ENCODE measurements at regions not wholly inside any gene's neighbourhood (a gene's known extent, or its start where the extent isn't known, plus 50 kb on each side); places are given as distances from the start of the nearest gene placed in this dataset.
A peak's percentile ranks its signal among the peaks of the same experiment; 100 is the strongest.
"Not testable (repeated sequence)": the region's sequence is repeated elsewhere in the genome, so short reads cannot be mapped to it uniquely, and the experiment has no call there.

DNA sequence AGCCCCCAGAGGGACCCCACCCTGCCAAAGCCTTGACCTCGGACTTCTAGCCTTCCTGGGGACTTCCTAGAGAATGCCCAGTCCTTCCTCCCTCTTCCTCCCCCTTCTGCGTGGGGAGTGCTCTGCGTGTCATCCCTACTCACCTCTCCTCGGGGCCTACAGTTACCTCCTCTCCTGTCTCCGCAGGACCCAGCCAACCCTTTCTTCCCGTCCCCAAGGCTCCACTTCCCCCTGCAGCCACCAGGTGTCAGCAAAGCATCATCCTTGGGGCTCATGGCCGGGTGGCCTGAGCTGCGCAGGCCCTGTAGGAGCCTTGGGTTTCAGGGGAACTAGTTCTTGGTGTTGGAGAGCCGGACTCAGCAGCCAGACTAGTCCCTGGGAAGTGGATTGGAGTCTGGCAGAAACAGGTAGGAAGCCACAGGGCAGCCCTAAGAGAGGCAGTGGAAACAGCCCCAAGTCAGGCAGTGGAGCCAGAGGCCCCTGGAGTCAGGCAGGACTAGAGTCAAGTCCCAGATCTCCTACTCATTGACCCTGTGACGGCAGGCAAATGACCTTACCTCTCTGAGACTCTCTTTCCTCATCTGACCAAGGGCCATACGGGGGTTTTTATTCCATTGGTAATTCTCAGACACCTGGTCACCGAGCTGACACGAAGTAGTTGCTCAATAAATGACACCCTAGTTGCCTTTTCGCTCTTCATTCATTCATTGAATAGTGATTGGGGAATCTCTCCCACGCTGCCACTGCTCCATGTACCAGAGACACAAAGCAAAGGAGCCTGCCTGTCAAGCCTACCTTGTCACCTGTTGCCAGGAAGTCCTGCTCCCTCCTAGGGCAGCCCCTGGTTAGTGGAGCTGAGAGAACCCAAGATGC is 101.8 kb upstream of the GRK3 start:
- DNase-seq = peak; percentile 43

DNA sequence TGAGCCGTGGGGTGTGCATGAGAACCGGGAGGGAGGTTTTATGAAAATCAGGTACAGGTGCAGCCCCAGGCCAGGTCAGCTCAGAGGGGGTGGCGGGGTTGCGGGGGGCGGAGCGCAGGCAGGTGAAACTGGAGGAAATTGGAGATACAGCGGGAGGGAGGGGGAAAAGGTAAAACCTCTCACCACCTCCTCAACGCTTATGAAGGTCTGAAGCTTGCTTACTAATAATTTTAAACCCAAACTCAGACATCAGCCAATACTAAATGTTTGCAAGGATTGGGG is 101.2 kb upstream of the GRK3 start:
- not testable (repeated sequence) for DNase-seq

DNA sequence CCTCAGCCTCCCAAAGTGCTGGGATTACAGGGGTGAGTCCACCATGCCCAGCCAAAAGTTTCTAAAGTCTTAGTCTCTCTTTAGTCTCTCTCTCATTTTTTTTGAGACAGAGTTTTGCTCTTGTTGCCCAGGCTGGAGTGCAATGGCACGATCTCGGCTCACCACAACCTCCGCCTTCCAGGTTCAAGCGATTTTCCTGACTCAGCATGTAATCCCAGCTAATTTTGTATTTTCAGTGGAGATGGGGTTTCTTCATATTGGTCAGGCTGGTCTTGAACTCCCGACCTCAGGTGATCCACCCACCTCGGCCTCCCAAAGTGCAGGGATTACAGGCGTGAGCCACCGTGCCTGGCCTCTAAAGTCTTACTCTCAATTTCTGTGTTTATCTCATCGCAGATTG is 100.1 kb upstream of the GRK3 start:
- DNase-seq = not testable (repeated sequence)

DNA sequence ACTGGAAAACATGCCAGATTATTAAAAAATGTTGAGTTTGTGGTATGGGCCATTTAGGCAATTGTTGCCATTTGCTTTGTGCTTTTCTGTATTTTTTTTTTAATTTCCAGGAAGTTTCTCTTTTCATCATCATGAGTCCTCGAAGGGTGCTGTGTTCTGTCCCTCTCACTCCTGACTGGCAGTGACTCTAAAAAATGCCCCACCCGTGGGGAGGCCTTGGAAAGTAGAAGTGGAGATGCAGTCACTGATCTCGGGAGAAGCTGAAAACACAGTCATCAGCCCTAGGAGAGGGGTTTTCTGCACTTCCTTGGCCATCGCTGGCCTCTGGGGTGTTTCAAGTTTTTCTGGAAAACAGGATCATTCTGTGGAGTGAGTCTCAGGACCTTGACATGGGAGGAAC is 98.5 kb upstream of the GRK3 start:
- DNase-seq = no peak

DNA sequence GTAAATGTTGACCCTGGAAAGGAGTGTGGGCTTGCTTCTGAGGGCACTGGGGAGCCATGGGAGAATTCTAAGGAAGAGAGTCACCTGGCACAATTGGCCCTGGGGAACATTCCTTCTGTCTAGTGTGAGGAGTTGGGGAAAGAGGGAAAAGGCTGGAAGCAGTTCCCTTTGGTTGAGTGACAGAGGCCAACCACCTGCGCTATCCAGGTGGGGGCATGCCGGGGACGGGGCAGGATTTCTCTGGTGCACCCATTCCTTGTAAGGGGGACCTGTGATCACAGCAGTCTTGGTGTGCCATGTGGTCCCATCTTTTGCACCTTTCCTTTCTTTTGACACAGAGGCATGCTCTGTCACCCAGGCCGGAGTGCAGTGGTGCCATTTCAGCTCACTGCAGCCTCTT is 92.1 kb upstream of the GRK3 start:
- no peak for DNase-seq

DNA sequence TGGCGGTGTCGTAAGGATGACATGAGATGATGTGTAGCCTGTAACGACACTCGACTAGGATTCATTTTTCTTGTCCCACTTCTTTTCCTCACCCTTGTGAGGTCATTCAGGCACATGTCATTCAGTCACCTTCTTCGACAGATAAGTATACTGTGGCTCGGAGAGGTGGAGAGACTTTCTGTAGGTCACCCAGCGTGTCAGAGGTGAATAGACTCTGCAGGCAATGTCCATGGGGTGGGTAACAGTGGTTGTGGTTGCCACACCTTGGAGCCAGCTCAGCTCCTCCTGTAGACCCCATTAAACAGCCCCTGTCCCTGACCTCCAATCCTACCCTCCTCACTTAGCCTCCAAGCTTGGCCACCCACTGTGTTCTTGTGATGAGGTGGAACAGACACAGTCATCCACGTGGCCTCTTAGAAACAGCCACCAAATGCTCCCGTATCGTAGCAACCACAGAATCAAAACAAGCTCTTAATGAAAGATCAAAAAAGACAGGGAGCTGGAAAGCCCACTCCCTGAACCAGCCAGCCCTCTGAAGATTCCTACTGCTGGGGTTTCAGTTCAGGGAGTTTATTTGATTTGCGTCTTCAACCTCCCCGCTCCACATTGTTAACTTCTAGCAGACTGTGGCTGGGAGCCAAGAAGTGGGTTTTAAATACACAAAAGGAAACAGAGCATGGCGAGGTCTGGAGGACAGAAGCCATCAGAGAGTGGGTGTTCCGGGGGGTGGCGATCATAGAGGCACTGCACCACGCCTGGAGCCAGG is 89.0 kb upstream of the GRK3 start:
- DNase-seq = peak; percentile 63

DNA sequence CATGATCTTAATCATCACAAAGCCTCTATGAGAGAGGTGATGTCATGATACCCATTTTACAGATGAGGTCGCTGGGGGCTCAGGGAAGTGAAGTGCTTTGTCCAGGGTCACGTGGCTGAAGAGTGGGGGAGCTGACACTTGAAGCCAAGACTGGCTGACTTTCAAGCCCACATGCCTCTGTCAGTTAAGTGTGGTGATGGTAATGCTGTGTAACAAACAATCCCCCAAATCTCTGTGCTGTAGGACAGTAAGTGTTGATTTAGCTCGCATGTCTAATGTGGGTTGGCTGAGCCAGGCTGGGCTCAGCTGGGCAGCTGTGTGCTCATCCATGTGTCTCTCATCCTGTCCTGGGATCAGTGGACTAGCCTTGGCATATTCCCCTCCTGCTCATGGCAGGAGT is 87.1 kb upstream of the GRK3 start:
- no peak for DNase-seq

DNA sequence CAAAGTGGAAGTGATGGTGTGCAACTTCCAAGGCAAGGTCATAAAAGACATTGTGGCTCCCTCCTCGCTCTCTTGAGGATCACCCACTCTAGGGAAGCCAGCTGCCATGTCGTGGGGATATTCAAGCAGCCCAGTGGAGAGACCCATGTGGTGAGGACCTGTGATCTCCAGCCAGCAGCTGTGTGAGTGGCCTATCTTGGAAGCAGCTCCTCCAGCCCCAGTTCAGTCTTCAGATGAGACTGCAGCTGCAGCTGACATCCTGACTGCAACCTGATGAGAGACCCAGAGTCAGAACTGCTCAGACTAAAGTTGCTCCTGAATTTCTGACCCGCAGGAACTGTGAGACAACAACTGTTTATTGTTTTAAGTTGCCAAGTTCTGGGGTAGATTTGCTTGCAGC is 86.4 kb upstream of the GRK3 start:
- DNase-seq = no peak

DNA sequence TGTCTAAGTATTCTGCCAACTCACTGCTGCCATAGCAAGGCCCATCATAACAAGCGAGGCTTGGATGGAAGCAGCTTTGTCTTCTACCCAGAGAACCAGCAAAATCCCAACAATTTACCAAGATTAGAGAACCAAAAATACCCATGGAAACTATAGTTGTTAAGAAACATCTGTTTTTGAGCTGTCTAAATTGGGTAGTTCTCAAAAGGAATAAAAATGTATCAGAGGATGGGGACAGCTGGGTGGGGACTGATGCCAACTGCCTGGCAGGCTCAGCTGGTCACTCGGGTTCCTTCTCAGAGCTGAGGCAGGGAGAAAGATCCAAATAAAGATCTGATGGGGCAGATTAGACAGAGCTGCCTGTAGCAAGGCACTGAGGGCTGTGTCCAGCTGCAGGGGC is 85.9 kb upstream of the GRK3 start:
- peak; percentile 75 for DNase-seq

DNA sequence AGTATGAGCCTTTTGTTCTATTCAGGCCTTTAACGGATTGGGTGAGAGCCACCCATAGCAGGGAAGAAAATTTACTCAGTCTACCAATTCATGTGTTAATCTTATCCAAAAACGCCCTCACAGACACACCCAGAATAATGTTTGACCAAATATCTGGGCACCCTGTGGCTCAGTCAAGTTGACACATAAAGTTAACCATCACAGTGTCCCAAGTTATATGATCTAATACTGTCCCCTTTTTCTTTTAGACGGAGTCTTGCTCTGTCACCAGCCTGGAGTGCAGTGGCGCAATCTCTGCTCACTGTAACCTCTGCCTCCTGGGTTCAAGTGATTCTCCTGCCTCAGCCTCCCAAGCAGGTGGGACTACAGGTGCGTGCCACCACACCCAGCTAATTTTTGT is 83.6 kb upstream of the GRK3 start:
- not testable (repeated sequence) for DNase-seq

DNA sequence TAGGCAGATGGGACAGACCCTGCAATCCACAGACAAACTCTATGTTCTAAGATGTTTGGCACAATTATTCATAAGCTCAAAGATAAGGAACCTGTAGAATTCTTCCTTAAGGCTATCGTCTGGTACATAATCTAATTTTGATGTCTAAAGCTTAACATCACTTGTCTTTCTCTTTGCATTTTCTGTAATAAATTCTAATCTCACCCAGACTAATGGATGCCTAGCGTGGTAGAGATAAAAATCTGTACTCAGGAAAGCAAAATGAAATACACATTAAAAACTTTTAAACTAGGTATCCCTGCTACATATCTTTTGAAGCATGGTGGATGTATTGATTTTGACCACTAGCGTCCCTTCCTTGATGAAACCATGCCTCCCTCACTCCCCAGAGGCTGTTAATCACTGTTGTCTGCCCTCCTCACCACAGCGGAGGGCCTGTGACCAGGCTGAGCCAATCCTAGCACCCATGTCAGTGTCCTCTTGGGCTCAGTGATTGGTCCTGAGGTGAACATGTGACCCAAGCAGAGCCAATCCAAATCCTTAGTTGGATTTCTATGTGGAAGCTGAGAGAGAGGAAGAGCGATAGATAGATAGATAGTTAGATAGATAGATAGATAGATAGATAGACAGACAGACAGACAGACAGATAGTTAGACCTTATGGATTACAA is 82.2 kb upstream of the GRK3 start:
- DNase-seq = peak; percentile 79

DNA sequence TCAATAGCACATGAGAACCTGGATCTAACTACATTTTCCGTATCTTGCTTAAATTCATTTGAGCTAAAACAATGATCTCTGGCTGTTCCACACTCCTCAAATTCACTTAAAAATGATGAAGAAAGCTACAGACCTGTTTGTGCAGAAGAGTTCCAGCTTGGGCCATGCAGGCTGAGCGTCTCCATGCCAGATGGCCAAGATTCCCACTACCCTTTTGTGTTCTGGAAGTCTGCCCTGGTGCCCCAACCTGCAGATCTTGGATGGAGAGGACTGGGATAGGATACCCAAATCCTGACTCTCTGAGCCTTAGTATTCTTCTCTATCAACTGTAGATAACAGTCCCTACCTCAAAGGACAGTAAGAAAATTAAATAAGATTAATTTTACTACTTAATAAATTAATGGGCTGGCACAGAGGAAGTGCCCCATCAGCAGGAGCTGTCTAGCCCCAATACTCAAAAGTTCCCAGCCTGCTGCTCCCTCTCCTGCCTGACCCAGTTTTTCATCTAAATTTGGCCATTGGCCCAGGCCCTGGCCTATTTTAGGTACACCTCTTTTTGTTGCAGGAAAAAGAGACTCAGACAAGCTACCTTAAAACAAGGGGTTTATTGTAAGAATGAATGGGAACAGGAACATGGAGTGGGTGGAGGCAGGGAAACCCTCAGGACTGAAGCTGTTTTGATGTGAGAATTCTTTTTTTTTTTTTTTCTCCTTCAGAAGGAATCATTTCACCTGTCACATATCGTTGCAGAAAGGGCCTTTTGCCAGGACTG is 81.4 kb upstream of the GRK3 start:
- peak; percentile 77 for DNase-seq

DNA sequence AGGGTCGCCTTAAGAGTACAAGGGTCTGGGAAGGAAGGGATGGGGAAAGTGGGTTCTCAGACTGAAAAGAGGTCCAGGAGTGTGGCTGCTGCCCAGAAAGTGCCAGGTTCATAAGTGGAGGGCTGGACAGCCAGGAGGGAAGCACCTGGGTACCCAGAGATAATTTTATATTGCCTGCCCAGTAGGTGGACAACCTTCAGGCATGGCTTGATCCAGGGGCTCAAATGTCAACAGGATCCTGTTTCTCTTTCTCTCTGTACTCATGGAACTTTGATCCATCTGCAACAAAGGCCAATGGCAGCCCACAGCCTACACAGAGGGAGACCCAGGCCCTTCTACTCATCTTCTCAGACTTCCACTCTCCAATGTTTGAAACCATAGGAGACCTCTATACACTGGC is 80.5 kb upstream of the GRK3 start:
- DNase-seq = no peak

DNA sequence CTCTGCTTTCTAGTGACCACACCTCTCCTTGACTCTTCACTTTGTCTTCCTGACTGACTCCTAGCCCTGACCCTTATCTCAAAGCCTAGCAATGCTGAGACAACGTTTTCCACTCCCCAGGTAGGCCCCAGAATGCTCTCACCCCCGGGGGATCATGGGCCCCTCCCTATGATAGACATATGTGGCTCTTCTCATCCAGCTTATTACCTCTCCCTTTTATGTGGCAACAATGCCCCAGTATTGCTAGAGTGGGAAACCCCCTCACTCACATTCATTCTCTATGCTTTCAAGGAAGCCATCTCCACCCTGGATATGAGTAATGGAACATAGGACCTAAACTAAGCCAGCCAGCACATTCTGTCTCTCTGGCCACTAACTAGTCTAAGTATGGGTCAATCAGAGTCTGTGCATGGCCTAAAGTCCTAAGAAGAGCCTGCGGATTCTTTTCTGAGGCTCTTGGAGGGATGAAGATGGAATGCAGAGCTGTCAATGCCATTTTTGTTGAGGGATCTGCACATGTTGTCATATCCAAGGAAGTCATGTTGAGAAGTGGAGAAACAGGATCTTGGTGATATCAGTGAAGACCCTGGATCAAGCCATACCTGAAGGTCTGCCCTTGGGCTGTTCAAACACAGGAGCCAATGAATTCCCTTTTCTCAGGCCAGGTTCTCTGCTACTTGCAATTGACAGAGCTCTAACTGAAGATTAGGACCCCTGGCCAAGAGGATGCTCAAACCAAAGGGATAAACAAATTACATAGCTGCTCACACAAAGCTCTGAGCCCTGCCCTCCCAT is 79.8 kb upstream of the GRK3 start:
- no peak for DNase-seq

DNA sequence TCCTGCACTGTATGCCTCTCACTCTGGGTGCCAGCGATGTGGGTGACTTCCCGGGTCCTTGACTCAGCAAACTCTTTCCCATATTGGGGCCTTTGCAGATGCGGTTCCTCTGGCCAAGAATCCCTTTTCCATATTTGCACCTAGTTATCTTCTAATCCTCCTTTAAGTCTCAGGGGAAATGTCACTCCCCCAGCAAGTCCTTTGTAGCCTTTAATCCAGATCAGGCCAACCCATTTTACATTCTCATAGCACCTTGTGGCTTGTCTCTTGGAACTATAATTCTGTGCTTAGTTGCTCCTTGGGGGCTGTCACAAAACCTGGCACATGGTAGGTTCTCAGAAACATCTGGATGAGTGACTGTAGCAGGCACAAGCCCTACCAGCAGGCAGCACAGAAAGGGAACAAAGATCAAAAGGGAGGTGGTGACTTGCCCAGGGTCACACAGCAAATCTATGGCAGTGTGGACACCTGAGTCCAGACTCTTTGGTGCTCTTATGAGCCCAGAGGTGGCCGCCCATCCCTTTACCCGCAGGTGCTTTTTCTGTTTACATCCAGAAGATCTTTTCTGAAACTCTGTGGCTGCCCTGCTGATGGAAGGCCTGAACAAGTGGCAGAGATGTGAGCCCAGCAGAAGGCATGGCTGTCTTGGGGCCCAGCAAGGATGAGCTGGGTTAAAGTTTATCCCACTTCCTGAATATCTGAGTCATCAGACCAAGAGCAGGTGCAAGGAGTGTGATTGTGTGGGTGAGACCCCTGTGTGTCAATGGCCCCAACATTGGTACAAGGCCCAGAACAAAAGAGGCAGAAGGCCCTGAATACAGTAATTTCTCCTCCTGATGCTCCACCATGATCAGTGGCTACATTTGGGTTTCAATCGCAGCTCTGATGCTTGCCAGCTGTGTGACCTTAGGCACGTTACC is 78.6 kb upstream of the GRK3 start:
- DNase-seq = no peak

DNA sequence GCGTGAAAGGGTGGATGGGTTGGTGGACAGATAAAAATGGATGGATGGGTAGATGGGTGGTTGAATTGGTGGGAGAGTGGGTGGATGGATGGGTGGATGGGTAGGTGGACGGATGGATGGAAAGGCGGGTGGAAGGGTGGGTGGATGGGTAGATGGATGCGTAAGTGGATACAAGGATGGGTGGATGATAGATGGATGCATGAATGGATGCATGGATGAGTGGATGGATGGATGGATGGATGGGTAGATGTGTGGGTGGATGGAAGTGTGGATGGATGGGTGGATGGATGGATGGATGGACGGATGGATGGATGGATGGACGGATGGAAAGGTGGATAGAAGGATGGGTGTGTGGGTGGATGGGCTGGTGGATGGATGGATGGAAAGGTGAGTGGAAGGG is 77.0 kb upstream of the GRK3 start:
- DNase-seq = no peak

DNA sequence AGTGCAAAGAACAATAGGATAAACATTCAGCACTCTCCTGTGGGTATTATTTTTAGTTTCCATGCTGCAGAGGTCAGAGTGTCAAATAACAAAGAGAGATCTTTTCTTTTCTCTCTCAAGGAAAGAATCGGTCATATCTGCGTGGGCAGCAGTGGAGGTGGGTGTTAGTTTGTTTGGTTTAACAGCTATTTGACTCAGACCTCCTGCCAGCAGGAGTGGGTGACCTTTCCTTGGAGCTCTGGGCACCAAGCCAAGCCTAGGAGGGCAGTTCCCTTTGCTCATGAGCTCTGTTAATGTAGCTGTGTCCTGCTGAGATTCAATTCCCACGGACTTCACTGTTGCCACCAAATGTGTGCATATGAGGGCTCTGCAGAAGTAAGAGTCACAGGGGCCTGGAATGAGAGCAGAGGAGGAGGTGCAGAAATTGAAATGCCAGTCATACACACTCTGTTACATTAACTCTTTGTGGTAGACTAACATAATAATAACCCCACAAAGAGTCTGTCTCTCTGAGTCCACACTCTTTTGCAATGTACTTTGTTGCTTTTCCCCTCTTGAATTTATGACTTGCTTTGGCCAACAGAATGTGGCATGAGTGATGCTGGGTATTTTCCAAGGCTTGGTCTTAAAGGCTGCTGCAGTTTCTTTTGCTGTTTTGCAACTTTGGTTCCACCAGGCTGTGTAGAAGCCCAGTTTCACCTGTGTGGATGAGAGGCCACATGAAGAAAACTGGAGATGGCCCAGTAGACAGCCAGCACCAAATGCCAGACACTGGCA is 76.0 kb upstream of the GRK3 start:
- DNase-seq = peak; percentile 42

DNA sequence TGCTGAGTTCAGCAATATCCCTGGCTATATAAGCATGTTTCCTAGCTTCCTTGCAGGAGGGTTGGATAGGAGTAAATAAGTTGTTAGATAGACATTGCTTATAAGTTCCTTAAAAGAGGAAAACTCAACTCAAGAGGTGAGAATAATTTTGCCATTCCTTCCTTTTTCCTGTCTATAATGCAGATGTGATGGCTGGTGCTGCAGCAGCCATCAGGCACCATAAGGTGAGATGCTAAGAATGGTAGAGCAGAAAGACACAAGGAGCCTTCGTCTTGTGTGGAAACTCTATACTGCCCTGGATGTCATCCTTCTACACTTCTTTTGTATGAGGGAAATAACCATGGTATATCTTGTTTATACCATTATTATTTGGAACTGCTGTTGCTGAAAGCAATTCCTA is 74.5 kb upstream of the GRK3 start:
- DNase-seq = no peak

DNA sequence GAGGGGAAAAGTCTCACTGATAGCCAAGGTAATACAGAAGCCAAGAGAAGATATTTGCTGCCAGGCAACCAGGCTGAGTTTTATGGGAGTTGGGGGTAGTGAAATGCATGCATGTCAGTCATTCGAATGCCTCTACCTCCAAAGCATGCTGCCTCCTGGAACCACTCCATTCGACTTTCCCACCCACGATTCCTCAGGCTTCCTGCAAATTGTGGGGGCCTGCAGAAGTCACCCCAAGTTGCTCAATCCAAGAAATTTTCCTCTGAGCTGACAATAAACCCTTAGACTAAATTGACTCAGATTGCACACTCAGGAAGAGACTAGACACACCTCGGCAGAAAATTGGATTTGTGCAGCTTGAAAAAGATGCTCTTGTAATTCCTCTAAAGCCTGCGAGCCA is 73.6 kb upstream of the GRK3 start:
- peak; percentile 37 for DNase-seq

DNA sequence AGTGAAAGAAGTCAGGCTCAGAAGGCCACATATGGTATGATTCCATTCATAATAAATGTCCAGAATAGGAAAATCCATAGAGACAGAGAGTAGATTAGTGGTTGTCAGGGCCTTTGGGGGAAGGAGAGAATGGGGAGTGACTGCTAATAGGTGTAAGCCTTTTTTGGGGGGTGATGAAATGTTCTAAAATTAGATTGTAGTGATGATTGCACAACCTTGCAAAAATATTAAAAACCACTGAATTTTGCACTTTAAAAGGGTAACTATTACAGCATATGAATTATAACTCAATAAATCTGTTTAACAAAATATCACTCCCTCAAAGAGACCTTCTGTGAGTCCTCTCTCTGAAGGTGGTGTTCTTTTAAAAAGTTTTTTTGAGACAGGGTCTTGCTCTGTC is 72.3 kb upstream of the GRK3 start:
- DNase-seq = no peak
